Putamen (tissue), 1 donor: ENCODE measurements at regions not wholly inside any gene's neighbourhood (a gene's known extent, or its start where the extent isn't known, plus 50 kb on each side); places are given as distances from the start of the nearest gene placed in this dataset.
"Not testable (repeated sequence)": the region's sequence is repeated elsewhere in the genome, so short reads cannot be mapped to it uniquely, and the experiment has no call there.

ENCODE experiments used
- DNase-seq: peaks from one replicate; pipeline ENCODE4 v3.0.0-alpha.2; 2016; ENCODE audit warnings: low spot score

GRCh38 chr3:106263546-106263945, 394.7 kb upstream of the CBLB start:
- no peak for DNase-seq

GRCh38 chr3:106265704-106266103, 396.9 kb upstream of the CBLB start:
- no peak for DNase-seq

- DNase-seq: no peak
Measured at GRCh38 chr3:106268696-106269095, 399.9 kb upstream of the CBLB start.

- no peak for DNase-seq
Measured at GRCh38 chr3:106272302-106272701, 403.5 kb upstream of the CBLB start.

- no peak for DNase-seq
Measured at GRCh38 chr3:106275592-106275991, 406.8 kb upstream of the CBLB start.

GRCh38 chr3:106276151-106276550, 407.3 kb upstream of the CBLB start:
- no peak for DNase-seq

- no peak for DNase-seq
Measured at GRCh38 chr3:106276755-106277612, 408.2 kb upstream of the CBLB start.

GRCh38 chr3:106277731-106278130, 408.9 kb upstream of the CBLB start:
- DNase-seq: no peak

- no peak for DNase-seq
Measured at GRCh38 chr3:106281221-106281620, 412.4 kb upstream of the CBLB start.

- no peak for DNase-seq
Measured at GRCh38 chr3:106282943-106283342, 414.1 kb upstream of the CBLB start.

- no peak for DNase-seq
Measured at GRCh38 chr3:106288781-106289180, 420.0 kb upstream of the CBLB start.

- DNase-seq: no peak
Measured at GRCh38 chr3:106290304-106290997, 421.6 kb upstream of the CBLB start.

GRCh38 chr3:106293161-106293560, 424.3 kb upstream of the CBLB start:
- DNase-seq: no peak

GRCh38 chr3:106294121-106294520, 425.3 kb upstream of the CBLB start:
- no peak for DNase-seq

- no peak for DNase-seq
Measured at GRCh38 chr3:106296062-106296461, 427.2 kb upstream of the CBLB start.

- DNase-seq: no peak
Measured at GRCh38 chr3:106299300-106300098, 430.7 kb upstream of the CBLB start.

- DNase-seq: no peak
Measured at GRCh38 chr3:106302451-106303221, 433.8 kb upstream of the CBLB start.

- DNase-seq: no peak
Measured at GRCh38 chr3:106303766-106304165, 435.0 kb upstream of the CBLB start.

GRCh38 chr3:106305127-106305526, 436.3 kb upstream of the CBLB start:
- DNase-seq: no peak

- no peak for DNase-seq
Measured at GRCh38 chr3:106305882-106306435, 437.1 kb upstream of the CBLB start.

GRCh38 chr3:106309274-106309673, 440.5 kb upstream of the CBLB start:
- DNase-seq: no peak

GRCh38 chr3:106309798-106310197, 441.0 kb upstream of the CBLB start:
- DNase-seq: not testable (repeated sequence)
